ENCODE measurements at regions not wholly inside any gene's neighbourhood (a gene's known extent, or its start where the extent isn't known, plus 50 kb on each side); places are given as distances from the start of the nearest gene placed in this dataset.

DNA sequence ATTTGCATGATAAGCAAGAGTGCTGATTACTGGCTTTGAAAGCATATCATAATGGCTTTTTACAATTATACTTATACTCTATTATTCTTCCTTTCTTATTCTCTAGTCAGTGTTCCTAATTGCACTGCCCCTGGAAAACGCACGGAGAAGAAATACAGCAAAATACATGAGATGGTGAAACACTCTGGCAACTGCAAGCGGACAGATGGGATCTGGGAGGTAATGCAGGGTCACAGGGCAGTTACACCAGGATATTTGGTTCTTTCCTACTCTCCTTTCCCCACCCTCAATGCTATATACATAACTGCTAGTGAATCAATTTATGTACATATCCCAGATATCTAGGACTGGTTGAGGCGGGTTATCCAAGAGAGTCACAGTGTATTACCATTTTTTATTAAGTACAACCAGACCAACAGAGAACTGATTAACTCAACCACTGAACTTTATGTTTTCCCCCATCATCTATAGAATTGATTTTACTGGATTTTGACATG lies 423.7 kb downstream of the ZSWIM6 start:
- TF ChIP-seq, protein P1, sequence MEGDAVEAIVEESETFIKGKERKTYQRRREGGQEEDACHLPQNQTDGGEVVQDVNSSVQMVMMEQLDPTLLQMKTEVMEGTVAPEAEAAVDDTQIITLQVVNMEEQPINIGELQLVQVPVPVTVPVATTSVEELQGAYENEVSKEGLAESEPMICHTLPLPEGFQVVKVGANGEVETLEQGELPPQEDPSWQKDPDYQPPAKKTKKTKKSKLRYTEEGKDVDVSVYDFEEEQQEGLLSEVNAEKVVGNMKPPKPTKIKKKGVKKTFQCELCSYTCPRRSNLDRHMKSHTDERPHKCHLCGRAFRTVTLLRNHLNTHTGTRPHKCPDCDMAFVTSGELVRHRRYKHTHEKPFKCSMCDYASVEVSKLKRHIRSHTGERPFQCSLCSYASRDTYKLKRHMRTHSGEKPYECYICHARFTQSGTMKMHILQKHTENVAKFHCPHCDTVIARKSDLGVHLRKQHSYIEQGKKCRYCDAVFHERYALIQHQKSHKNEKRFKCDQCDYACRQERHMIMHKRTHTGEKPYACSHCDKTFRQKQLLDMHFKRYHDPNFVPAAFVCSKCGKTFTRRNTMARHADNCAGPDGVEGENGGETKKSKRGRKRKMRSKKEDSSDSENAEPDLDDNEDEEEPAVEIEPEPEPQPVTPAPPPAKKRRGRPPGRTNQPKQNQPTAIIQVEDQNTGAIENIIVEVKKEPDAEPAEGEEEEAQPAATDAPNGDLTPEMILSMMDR (conservative IDR thresholded peaks at IDR 0.05): no peak
- TF ChIP-seq EZH2 (IDR thresholded peaks at IDR 0.05; ENCODE audit: low read depth): no peak
